ENCODE measurements at regions not wholly inside any gene's neighbourhood (a gene's known extent, or its start where the extent isn't known, plus 50 kb on each side); places are given as distances from the start of the nearest gene placed in this dataset.
"Not testable (repeated sequence)": the region's sequence is repeated elsewhere in the genome, so short reads cannot be mapped to it uniquely, and the experiment has no call there.

GRCh38 chr9:75461183-75461582, 372.9 kb downstream of the OSTF1 start:
- no peak for DNase-seq

GRCh38 chr9:75462866-75463265, 374.6 kb downstream of the OSTF1 start:
- DNase-seq, result no peak

DNA sequence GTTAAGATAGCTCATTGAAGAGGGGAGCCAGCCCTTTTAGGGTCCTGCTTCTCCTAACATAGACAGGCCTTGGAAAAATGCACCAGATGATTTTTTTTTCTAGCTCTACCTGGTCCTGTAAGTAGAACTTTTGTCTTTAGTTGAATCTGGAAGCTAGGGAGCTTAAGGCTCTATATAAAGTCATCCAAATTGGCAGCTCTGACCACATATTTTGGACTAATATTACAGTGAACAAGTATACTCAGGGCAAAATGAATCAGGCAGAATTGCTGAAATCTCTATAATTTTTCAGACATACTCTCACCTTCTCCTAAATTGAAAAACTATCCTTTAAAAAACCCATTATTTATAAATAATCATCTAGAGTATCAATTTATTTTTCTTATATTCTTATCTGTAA, 375.6 kb downstream of the OSTF1 start:
- DNase-seq, result no peak

DNA sequence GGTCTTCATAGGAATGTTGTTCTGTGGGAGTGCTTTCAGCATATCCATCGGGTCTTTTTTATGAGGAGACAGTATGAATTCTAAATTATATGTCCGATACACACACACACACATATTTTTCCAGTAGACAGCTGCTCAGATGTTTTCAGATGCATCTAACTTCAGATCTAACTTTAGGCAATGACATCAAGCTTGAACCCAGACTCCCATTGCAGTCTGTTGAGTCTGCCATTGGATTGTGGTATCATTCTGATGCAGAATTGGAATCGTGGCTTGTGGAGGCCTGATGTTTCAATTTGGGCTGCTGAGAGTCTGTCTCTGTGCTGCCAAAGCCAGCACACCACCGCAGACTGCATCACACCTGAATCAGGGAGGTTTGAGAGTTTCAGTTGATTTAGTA, 376.4 kb downstream of the OSTF1 start:
- DNase-seq, result no peak

DNA sequence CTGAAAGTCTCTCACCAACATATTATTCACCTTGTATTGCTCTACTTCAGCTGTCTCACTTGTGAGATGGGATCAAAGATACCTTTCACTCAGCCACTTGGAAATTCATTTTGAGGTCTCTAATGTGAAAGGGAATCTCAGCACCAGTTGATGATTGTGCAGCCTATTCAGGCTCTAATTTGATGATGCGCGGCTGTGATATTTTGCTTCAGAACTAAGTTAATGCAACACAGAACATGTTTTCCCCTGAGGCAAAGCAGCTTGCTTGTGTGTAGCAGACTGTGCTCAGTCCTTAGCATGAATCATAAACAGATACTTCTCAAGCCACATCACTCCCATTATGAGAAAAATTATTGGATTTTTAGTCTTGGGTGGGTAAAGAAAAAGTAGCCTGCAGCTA, 378.8 kb downstream of the OSTF1 start:
- no peak for DNase-seq

DNA sequence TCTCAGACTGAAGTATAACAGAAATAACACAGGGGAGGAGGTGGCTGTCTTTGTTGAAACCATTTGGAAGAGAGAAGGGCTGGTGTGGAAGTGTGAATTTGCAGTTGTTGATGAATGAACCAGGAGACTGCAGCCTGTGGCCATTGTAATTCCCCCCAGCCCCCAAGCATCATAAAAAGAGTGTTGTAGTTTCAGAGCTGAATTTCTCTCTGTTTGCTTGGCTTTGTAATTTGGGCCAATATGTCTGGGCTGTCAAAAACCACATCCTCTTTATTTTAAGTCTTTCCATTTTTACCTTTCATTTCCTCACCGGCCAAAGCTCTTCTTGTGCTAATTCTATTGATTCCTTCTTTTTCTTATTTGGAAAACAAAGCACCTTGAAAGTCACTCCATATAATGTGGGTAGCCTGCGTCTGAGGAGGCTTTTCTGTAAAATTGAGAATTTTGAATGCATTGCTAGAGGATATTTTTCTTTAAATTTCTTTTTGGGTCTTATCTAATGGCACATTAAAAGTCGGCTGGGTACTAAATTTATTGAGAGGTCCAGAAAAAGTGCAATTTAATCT, 383.3 kb downstream of the OSTF1 start:
- DNase-seq, result no peak

GRCh38 chr9:75482566-75482965, 394.3 kb downstream of the OSTF1 start:
- no peak for DNase-seq

- no peak for DNase-seq
Observed at GRCh38 chr9:75483636-75484035, 395.3 kb downstream of the OSTF1 start.

DNA sequence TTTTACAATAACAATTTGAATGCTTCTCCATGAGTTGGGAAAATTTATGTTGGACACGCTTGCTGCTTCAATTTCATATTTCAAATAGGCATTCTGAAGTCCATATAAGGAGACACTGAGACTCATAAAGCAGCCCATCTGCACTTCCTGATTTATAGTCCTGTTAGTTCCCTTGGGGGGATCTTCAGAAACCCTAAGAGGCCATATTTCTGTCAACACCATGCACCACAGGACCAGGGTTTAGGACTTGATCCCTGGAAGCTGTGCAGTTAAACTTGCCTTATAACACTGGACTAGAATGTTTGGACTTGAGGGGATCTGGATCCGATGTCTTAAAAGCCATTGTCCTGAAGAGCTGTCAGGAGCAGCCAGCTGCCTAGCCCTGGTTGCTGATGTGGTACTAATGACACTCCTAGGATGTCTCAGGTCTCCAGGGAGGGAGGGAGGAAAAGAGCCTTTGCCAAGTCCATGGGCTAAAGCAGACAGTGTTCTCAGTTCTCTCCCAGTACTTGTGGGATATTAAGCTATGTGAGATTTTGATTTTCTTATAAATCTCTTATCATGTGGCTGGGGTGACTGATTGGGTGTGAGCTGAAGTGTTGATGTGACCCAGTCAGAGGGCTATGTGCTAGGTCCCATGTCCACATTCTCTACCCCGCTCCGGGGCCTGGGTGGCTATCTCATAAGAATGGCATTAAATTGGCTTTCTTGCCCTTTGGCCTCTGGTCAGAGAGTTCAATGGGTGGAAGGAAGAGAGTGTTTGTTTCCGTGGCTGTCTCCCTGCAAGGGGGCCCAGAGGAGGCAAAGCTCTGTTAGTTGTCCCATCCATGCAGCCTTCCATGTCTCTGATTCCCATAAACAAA, 399.8 kb downstream of the OSTF1 start:
- peak; percentile 10 for DNase-seq

DNA sequence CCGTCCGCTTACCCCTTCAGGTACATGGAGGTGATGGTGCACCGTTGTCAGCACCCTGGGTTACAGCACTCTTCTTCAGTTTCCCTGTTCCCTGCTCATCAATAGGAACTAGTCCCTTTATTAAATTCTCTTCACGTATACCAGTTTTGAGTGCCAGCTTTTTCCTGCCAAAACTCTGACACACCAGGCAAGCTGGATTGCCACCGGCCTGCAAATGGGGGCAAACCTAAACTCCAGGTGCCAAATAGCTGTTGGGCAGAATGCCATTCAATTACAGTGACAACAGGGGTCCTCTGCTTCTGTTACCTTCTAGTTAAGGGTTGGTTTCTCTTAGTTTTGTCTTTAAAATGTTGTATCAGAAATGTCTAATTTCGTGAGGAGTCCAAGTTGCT, 400.4 kb downstream of the OSTF1 start:
- DNase-seq, result no peak

- DNase-seq, result no peak
Observed at GRCh38 chr9:75490326-75490725, 400.1 kb upstream of the PCSK5 start.

- no peak for DNase-seq
Observed at GRCh38 chr9:75491533-75491932, 398.9 kb upstream of the PCSK5 start.

DNA sequence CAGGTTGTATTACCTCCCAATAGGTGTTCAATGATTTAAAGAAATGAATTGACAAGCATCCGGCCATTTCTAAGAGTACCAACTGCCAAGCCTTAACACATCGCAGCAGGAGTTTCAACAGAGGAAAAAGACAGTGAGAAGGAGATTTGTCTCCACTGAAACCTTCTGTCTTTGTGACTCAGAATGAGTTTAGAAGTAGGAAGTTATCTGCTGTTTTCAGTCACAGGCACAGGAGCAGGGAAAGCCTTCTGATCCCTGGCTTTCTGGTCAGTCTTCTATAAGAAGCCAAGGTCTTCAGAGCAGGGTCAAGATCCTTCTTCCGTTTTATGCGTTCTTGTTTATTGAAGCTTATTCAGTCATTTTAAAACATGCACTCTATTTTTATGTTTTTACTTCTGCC, 390.7 kb upstream of the PCSK5 start:
- DNase-seq, result no peak

DNA sequence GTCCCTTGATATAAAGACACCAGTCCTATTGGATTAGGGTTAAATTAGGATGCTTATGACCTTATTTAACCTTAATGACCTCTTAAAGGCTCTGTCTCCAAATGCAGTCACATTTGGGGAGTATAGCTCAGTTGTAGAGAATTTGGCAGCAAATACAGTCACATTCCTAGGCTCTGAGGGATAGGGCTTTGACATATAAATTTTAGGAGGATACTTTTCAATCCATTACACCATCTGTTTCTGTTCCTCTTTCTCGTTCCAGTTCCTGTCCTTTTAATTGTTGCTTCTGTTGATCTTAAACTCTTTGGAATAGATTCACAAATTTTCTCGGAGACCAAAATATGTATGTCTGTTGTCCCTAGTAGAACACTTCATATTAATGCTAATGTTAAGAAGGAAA, 390.0 kb upstream of the PCSK5 start:
- DNase-seq, result no peak

GRCh38 chr9:75500940-75501339, 389.5 kb upstream of the PCSK5 start:
- DNase-seq, result not testable (repeated sequence)

GRCh38 chr9:75504721-75505120, 385.8 kb upstream of the PCSK5 start:
- no peak for DNase-seq

DNA sequence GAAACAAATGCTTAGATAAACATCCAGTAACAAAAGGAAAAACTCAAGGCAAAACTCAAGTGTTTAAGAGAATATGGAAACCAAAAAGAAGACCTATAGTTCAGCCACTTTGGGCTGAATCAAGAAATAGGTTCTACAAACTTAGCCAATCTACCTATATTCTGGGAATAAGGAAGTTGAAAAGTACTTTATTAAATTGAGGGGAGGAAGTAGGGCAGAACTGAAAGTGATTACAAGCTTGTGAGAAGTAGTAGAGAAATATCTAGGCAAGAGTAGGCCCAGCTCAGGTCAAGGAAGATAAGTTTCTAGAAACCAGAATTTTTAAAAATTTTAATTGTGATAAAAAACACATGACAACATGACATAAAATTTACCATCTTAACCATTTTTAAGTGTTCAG, 384.8 kb upstream of the PCSK5 start:
- DNase-seq, result no peak

DNA sequence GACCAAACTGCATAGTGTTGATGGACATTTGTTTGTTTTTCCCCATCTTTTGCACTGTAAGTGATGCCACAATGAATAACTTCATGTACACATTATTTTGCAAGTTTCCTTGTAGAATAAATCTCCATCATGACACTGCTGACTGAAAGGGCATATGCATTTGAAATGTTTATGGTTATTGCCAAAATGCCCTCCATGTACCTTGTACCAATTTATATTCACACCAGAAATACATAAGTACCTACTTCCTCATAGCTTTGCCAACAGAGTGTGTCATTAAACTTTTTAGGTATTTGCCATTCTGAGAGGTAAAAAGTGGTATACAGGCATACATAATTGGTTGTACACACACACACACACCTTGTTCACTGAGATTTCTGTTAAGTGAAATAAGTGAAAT, 361.0 kb upstream of the PCSK5 start:
- DNase-seq, result no peak

DNA sequence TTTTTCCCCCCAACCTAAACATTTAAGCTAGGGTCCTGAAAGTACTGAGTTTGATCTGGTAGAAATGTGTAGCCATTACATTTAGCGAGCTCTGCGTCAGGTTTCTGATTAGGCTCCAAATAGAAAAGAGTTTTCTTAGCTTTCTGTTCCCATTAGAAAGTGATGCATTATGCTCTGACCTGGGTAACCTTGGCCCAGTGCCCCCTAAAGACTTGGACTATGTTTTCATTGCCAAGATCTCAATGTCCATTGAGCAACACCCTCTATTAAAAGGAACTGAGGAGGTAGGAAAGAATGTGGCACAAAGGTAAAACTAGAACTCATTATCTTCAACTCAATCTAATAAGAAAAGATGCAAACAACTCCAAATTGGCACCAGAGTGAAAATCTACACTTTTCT, 358.9 kb upstream of the PCSK5 start:
- no peak for DNase-seq

DNA sequence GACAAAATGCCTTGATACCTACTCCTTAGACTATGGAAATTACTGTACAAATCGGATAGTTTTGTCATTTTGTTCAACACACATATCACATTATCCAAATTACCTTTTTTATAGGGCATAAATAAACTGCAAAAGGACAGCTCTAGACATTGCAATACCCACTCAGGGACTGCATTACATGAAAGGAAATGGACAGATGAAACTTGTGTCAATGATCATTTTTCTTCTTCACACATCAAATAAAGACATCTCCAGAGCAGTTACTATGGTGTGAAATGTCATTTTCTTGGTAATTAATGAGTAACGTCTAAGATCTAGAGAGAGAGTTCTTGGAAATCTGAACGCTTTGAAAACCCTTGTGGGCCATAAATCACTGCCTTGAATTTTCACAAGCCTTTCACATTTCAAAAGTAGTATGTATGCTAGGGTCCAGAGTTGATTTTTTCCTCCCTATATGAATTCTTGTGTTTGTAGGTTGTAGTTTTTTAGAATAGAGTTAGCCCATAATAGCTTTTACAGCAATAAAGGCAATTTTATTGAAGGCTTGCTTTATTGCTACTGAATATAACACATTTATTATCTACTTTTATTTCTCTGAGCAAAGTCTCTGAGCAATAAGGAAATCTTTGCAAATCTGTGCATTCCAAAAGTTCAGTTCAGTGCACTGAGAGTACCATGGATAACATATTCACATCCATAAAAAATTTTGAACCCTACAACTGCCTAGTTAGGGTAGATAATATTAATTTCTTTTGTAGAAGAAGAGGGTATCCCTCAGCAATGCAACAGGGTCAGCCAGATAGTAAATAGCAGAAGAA, 358.0 kb upstream of the PCSK5 start:
- DNase-seq, result no peak

DNA sequence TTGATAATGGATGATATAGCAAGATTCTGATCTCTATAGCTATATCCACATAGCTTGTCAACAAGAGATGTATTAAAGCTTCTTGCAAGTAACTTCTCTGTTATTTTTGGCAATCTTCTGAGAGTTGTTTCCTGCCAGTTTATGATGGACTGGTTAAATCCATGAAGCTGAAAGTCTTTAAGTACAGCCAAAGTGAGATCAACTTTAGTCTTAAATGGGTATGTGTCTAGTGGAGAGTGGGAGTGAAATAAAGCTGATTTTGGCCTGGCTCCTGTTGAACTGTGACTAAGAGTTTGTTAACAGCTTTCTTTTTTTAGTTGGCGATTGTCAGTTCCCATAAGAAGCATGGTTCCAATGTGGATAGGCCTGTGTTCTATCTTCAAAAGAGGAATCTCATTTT, 350.9 kb upstream of the PCSK5 start:
- DNase-seq, result no peak

GRCh38 chr9:75540185-75540584, 350.3 kb upstream of the PCSK5 start:
- no peak for DNase-seq

DNA sequence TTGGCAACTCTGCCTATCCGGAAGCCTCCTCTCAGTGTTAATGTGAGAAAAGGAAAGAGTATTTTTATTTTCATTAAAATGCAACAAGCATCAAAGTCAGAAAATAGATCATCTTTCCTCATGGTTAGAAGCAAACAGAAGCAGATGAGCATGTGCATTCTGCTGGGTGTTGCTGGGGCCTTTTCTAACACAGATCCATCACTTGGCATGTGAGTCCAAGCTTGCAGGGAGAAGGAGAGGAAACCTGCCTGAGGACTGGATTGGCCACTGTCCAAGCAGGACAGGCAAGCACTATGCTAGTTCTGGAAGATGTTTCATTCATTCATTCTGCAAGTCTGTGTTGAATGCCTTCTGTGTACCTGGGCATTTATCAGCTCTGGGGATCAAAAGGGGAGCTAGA, 348.7 kb upstream of the PCSK5 start:
- no peak for DNase-seq

DNA sequence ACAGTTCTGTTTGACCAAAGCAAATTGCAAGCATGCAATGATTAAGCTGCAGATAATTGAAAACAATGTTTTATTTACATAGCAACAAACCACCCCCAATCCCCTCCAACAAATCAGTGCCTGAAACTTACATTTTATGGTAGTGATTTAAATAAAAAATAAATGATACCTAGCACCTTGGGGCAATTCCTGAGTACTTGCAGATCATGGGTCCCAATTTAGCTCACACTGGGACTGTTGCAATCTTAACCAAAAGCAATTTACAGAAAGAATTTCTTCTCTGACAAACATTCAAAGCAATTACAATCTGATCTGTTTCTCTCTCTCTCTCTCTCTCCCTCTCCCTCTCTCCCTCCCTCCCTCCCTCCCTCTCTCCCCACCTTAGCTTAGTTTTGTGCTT, 345.7 kb upstream of the PCSK5 start:
- no peak for DNase-seq

Measured in fibroblast of skin of abdomen (primary cell).